ENCODE measurements at regions not wholly inside any gene's neighbourhood (a gene's known extent, or its start where the extent isn't known, plus 50 kb on each side); places are given as distances from the start of the nearest gene placed in this dataset.
"Not testable (repeated sequence)": the region's sequence is repeated elsewhere in the genome, so short reads cannot be mapped to it uniquely, and the experiment has no call there.

- H3K4me1 ChIP-seq (ENCODE audit: low read depth); H3K4me3 ChIP-seq; DNase-seq (ENCODE audit: low read depth in 1 of 2, low spot score in 1 of 2); H3K36me3 ChIP-seq; H3K9me3 ChIP-seq (ENCODE audit: low read depth); H3K27me3 ChIP-seq; H3K27ac ChIP-seq: not testable (repeated sequence)
These were observed 166.7 kb upstream of the NBPF12 start for GRCh38 chr1:146771409-146771808.

GRCh38 chr1:146770998-146771397 lies 167.1 kb upstream of the NBPF12 start:
- not testable (repeated sequence) for H3K36me3 ChIP-seq; DNase-seq (ENCODE audit: low read depth in 1 of 2, low spot score in 1 of 2); H3K4me3 ChIP-seq; H3K27me3 ChIP-seq; H3K4me1 ChIP-seq (ENCODE audit: low read depth); H3K9me3 ChIP-seq (ENCODE audit: low read depth); H3K27ac ChIP-seq

GRCh38 chr1:146763234-146763633 lies 174.9 kb upstream of the NBPF12 start:
- DNase-seq (ENCODE audit: low read depth in 1 of 2, low spot score in 1 of 2); H3K36me3 ChIP-seq: not testable (repeated sequence)

GRCh38 chr1:146756858-146757257 lies 181.3 kb upstream of the NBPF12 start:
- not testable (repeated sequence) for H3K9me3 ChIP-seq (ENCODE audit: low read depth); H3K27ac ChIP-seq; H3K4me1 ChIP-seq (ENCODE audit: low read depth); H3K27me3 ChIP-seq; H3K36me3 ChIP-seq; DNase-seq (ENCODE audit: low read depth in 1 of 2, low spot score in 1 of 2); H3K4me3 ChIP-seq

More at GRCh38 chr1:146763234-146763633, 174.9 kb upstream of the NBPF12 start:
- not testable (repeated sequence) for H3K4me1 ChIP-seq (ENCODE audit: low read depth); H3K27ac ChIP-seq; H3K27me3 ChIP-seq; H3K9me3 ChIP-seq (ENCODE audit: low read depth); H3K4me3 ChIP-seq

GRCh38 chr1:146748686-146749085 lies 189.4 kb upstream of the NBPF12 start:
- H3K27ac ChIP-seq; H3K4me1 ChIP-seq (ENCODE audit: low read depth); H3K9me3 ChIP-seq (ENCODE audit: low read depth); H3K4me3 ChIP-seq; H3K27me3 ChIP-seq; DNase-seq (ENCODE audit: low read depth in 1 of 2, low spot score in 1 of 2); H3K36me3 ChIP-seq: not testable (repeated sequence)

GRCh38 chr1:146731981-146732680 lies 206.0 kb upstream of the NBPF12 start:
- not testable (repeated sequence) for DNase-seq (ENCODE audit: low read depth in 1 of 2, low spot score in 1 of 2); H3K4me3 ChIP-seq; H3K27me3 ChIP-seq

GRCh38 chr1:146729642-146730344 lies 208.3 kb upstream of the NBPF12 start:
- not testable (repeated sequence) for H3K4me3 ChIP-seq; H3K9me3 ChIP-seq (ENCODE audit: low read depth); H3K27me3 ChIP-seq; H3K36me3 ChIP-seq; H3K27ac ChIP-seq; DNase-seq (ENCODE audit: low read depth in 1 of 2, low spot score in 1 of 2); H3K4me1 ChIP-seq (ENCODE audit: low read depth)

More at GRCh38 chr1:146731981-146732680, 206.0 kb upstream of the NBPF12 start:
- H3K9me3 ChIP-seq (ENCODE audit: low read depth); H3K36me3 ChIP-seq; H3K4me1 ChIP-seq (ENCODE audit: low read depth); H3K27ac ChIP-seq: not testable (repeated sequence)

GRCh38 chr1:146715054-146715453 lies 223.1 kb upstream of the NBPF12 start:
- not testable (repeated sequence) for H3K9me3 ChIP-seq (ENCODE audit: low read depth); H3K36me3 ChIP-seq; H3K4me1 ChIP-seq (ENCODE audit: low read depth); H3K27ac ChIP-seq; H3K27me3 ChIP-seq; DNase-seq (ENCODE audit: low read depth in 1 of 2, low spot score in 1 of 2); H3K4me3 ChIP-seq

- not testable (repeated sequence) for H3K27me3 ChIP-seq; H3K4me1 ChIP-seq (ENCODE audit: low read depth); H3K27ac ChIP-seq; H3K9me3 ChIP-seq (ENCODE audit: low read depth); H3K36me3 ChIP-seq; H3K4me3 ChIP-seq
- peak; percentile 13 to 47 for DNase-seq (ENCODE audit: low read depth in 1 of 2, low spot score in 1 of 2)
These were observed 227.1 kb upstream of the NBPF12 start for GRCh38 chr1:146710838-146711521.

GRCh38 chr1:146709302-146709701 lies 228.8 kb upstream of the NBPF12 start:
- H3K27me3 ChIP-seq; H3K9me3 ChIP-seq (ENCODE audit: low read depth); H3K36me3 ChIP-seq; DNase-seq (ENCODE audit: low read depth in 1 of 2, low spot score in 1 of 2); H3K4me3 ChIP-seq; H3K4me1 ChIP-seq (ENCODE audit: low read depth); H3K27ac ChIP-seq: not testable (repeated sequence)

GRCh38 chr1:146704162-146704724 lies 233.9 kb upstream of the NBPF12 start:
- not testable (repeated sequence) for DNase-seq (ENCODE audit: low read depth in 1 of 2, low spot score in 1 of 2); H3K36me3 ChIP-seq; H3K4me3 ChIP-seq; H3K4me1 ChIP-seq (ENCODE audit: low read depth); H3K27me3 ChIP-seq; H3K9me3 ChIP-seq (ENCODE audit: low read depth); H3K27ac ChIP-seq

GRCh38 chr1:146701320-146701719 lies 236.8 kb upstream of the NBPF12 start:
- not testable (repeated sequence) for H3K4me1 ChIP-seq (ENCODE audit: low read depth); H3K36me3 ChIP-seq; H3K4me3 ChIP-seq; H3K27me3 ChIP-seq; H3K9me3 ChIP-seq (ENCODE audit: low read depth); H3K27ac ChIP-seq
- peak in 1 of 2 donors; percentile 0 for DNase-seq (ENCODE audit: low read depth in 1 of 2, low spot score in 1 of 2)

GRCh38 chr1:146695388-146695787 lies 242.7 kb upstream of the NBPF12 start:
- not testable (repeated sequence) for DNase-seq (ENCODE audit: low read depth in 1 of 2, low spot score in 1 of 2); H3K4me3 ChIP-seq; H3K4me1 ChIP-seq (ENCODE audit: low read depth); H3K36me3 ChIP-seq; H3K27ac ChIP-seq; H3K9me3 ChIP-seq (ENCODE audit: low read depth); H3K27me3 ChIP-seq

- not testable (repeated sequence) for DNase-seq (ENCODE audit: low read depth in 1 of 2, low spot score in 1 of 2); H3K9me3 ChIP-seq (ENCODE audit: low read depth); H3K4me3 ChIP-seq; H3K27me3 ChIP-seq; H3K4me1 ChIP-seq (ENCODE audit: low read depth); H3K36me3 ChIP-seq; H3K27ac ChIP-seq
These were observed 246.3 kb upstream of the NBPF12 start for GRCh38 chr1:146691798-146692197.

Measured in cardiac muscle cell (in vitro differentiated cells and primary cell).